ENCODE measurements at regions not wholly inside any gene's neighbourhood (a gene's known extent, or its start where the extent isn't known, plus 50 kb on each side); places are given as distances from the start of the nearest gene placed in this dataset.

- H3K9ac ChIP-seq (ENCODE audit: low read depth, low read length): no peak overlapping the region
- H3K9me3 ChIP-seq (ENCODE audit: control insufficient read depth, insufficient read depth, low read length): no peaks in the 10 kb centered on the region
- no peaks in the 10 kb centered on the region for H3K36me3 ChIP-seq (ENCODE audit: control insufficient read depth, insufficient read depth, low read length)
- no peaks in the 10 kb centered on the region for H3K4me1 ChIP-seq (ENCODE audit: control insufficient read depth, insufficient read depth, low read length)
- no peak overlapping the region for H3K4me3 ChIP-seq (ENCODE audit: low read depth, low read length)
- no peaks in the 10 kb centered on the region for H3K27me3 ChIP-seq (ENCODE audit: control insufficient read depth, insufficient read depth, low read length)
- no peak overlapping the region for H3K27ac ChIP-seq (ENCODE audit: low read depth, low read length)
Observed at GRCh38 chr15:86006546-86006945, 73.1 kb upstream of the AGBL1 start.

DNA sequence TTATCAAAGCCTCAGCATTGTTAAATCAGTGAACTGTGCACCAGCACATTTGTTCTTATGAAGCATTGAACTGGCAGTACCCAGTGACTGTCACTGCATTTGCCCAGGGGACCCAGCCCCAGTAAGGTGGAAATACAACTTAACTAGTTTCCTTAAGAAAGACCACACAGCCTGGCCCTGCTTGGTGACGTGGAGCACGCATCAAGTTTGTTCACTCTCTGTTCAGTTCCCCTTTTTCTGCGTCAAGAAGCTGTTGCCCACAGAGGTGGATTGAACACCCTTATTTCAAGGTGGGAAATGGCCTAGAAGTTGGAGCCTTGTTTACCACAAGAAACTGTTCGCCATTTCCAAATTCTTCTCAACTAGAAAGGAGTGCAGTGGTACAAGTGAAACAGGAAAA lies 69.9 kb upstream of the AGBL1 start:
- Histone ChIP-seq H3K4me1 (ENCODE audit: control insufficient read depth, insufficient read depth, low read length) (no peaks in the 10 kb centered on the region), H3K27ac (ENCODE audit: low read depth, low read length) (no peak overlapping the region), H3K27me3 (ENCODE audit: control insufficient read depth, insufficient read depth, low read length) (no peaks in the 10 kb centered on the region)

DNA sequence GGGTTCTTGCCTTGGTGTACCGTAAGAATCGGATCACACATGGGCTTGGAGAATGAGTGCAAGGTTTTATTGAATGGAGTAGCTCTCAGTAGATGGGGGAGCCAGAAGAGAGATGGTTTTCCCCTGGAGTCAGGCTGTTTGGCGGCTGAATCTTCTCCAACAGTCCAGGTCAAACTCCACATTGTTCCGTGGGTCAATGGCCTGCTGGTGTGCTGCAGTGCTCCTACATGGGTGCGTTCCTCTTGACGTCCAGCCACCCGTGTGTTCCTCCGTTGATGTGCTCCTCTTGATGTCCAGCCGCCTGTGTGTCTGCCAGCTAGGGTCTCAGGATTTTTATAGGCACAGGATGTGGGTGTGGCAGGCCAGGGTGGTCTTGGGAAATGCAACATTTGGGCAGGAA lies 69.3 kb upstream of the AGBL1 start:
- Histone ChIP-seq H3K4me1 (ENCODE audit: control insufficient read depth, insufficient read depth, low read length) (no peaks in the 10 kb centered on the region), H3K36me3 (ENCODE audit: control insufficient read depth, insufficient read depth, low read length) (no peaks in the 10 kb centered on the region), H3K27me3 (ENCODE audit: control insufficient read depth, insufficient read depth, low read length) (no peaks in the 10 kb centered on the region), H3K27ac (ENCODE audit: low read depth, low read length) (no peak overlapping the region), H3K9me3 (ENCODE audit: control insufficient read depth, insufficient read depth, low read length) (no peaks in the 10 kb centered on the region), H3K9ac (ENCODE audit: low read depth, low read length) (no peak overlapping the region), H3K4me3 (ENCODE audit: low read depth, low read length) (no peak overlapping the region)

More for the DNA sequence above, 69.9 kb upstream of the AGBL1 start:
- H3K9me3 ChIP-seq (ENCODE audit: control insufficient read depth, insufficient read depth, low read length): no peaks in the 10 kb centered on the region
- no peak overlapping the region for H3K4me3 ChIP-seq (ENCODE audit: low read depth, low read length)
- no peaks in the 10 kb centered on the region for H3K36me3 ChIP-seq (ENCODE audit: control insufficient read depth, insufficient read depth, low read length)
- H3K9ac ChIP-seq (ENCODE audit: low read depth, low read length): no peak overlapping the region

DNA sequence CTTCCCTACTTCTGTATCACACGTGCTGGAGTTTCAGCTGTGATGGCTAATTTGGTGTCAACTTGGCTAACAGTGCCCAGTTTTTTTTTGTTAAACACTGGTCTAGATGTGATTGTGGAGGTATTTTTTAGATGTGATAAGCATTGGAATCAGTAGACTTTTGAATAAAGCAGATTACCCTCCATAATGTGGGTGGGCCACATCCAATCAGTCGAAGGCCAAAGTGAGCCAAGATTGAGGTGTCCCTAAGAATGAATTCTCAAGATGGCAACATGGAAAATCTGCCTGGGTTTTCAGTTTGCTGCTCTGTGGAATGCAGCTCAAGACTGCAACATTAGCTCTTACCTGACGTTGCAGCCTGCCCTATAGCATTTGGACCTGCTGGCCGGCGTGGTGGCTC lies 68.8 kb upstream of the AGBL1 start:
- no peak overlapping the region for H3K9ac ChIP-seq (ENCODE audit: low read depth, low read length)
- H3K4me1 ChIP-seq (ENCODE audit: control insufficient read depth, insufficient read depth, low read length): no peaks in the 10 kb centered on the region
- no peaks in the 10 kb centered on the region for H3K27me3 ChIP-seq (ENCODE audit: control insufficient read depth, insufficient read depth, low read length)
- H3K9me3 ChIP-seq (ENCODE audit: control insufficient read depth, insufficient read depth, low read length): no peaks in the 10 kb centered on the region
- no peak overlapping the region for H3K4me3 ChIP-seq (ENCODE audit: low read depth, low read length)
- H3K27ac ChIP-seq (ENCODE audit: low read depth, low read length): no peak overlapping the region
- H3K36me3 ChIP-seq (ENCODE audit: control insufficient read depth, insufficient read depth, low read length): no peaks in the 10 kb centered on the region

GRCh38 chr15:86014016-86014415 lies 65.7 kb upstream of the AGBL1 start:
- H3K9me3 ChIP-seq (ENCODE audit: control insufficient read depth, insufficient read depth, low read length): no peaks in the 10 kb centered on the region
- H3K9ac ChIP-seq (ENCODE audit: low read depth, low read length): no peak overlapping the region
- no peaks in the 10 kb centered on the region for H3K27me3 ChIP-seq (ENCODE audit: control insufficient read depth, insufficient read depth, low read length)
- no peak overlapping the region for H3K27ac ChIP-seq (ENCODE audit: low read depth, low read length)
- no peaks in the 10 kb centered on the region for H3K36me3 ChIP-seq (ENCODE audit: control insufficient read depth, insufficient read depth, low read length)
- H3K4me3 ChIP-seq (ENCODE audit: low read depth, low read length): no peak overlapping the region
- H3K4me1 ChIP-seq (ENCODE audit: control insufficient read depth, insufficient read depth, low read length): no peaks in the 10 kb centered on the region

DNA sequence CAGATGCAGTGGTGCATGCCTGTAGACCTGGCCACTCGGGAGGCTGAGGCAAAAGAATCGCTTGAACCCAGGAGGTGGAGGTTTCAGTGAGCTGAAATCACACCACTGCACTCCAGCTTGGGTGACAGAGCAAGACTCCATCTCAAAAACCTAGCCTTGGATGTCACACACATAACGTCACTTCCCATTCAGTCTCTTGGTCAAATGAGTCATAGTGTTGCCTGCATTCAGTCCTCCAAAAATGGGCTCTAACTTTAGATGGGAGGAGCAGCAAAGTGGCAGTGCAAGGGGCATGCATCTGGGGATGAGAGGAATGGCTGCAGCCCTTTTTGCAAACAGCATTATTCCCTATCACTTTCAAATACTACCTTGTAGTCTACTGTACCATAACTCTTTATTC lies 62.9 kb upstream of the AGBL1 start:
- Histone ChIP-seq H3K9ac (ENCODE audit: low read depth, low read length) (no peak overlapping the region), H3K9me3 (ENCODE audit: control insufficient read depth, insufficient read depth, low read length) (no peaks in the 10 kb centered on the region), H3K27ac (ENCODE audit: low read depth, low read length) (no peak overlapping the region), H3K27me3 (ENCODE audit: control insufficient read depth, insufficient read depth, low read length) (no peaks in the 10 kb centered on the region), H3K36me3 (ENCODE audit: control insufficient read depth, insufficient read depth, low read length) (no peaks in the 10 kb centered on the region), H3K4me3 (ENCODE audit: low read depth, low read length) (no peak overlapping the region), H3K4me1 (ENCODE audit: control insufficient read depth, insufficient read depth, low read length) (no peaks in the 10 kb centered on the region)

DNA sequence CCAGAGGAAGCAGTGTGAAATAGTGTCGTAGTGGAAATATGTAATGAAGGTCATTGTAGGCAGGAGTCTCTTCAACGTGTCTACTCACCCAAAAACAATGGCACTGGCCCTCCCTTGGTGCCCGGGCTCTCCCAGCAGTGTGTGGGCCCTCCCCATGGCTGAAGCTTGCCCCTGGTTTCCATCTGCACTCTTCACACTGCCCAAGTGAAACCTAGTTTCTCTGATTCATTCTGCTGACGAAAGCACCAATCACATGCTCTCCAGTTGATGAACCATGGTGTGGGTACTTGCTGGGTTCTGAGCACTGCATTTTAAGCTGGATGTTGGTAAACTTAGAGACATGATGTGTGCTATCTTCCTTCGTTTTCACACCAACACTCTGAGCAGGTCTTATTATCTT lies 61.0 kb upstream of the AGBL1 start:
- Histone ChIP-seq H3K4me1 (ENCODE audit: control insufficient read depth, insufficient read depth, low read length) (no peaks in the 10 kb centered on the region), H3K27me3 (ENCODE audit: control insufficient read depth, insufficient read depth, low read length) (no peaks in the 10 kb centered on the region), H3K36me3 (ENCODE audit: control insufficient read depth, insufficient read depth, low read length) (no peaks in the 10 kb centered on the region), H3K27ac (ENCODE audit: low read depth, low read length) (no peak overlapping the region), H3K9ac (ENCODE audit: low read depth, low read length) (no peak overlapping the region), H3K9me3 (ENCODE audit: control insufficient read depth, insufficient read depth, low read length) (no peaks in the 10 kb centered on the region), H3K4me3 (ENCODE audit: low read depth, low read length) (no peak overlapping the region)

DNA sequence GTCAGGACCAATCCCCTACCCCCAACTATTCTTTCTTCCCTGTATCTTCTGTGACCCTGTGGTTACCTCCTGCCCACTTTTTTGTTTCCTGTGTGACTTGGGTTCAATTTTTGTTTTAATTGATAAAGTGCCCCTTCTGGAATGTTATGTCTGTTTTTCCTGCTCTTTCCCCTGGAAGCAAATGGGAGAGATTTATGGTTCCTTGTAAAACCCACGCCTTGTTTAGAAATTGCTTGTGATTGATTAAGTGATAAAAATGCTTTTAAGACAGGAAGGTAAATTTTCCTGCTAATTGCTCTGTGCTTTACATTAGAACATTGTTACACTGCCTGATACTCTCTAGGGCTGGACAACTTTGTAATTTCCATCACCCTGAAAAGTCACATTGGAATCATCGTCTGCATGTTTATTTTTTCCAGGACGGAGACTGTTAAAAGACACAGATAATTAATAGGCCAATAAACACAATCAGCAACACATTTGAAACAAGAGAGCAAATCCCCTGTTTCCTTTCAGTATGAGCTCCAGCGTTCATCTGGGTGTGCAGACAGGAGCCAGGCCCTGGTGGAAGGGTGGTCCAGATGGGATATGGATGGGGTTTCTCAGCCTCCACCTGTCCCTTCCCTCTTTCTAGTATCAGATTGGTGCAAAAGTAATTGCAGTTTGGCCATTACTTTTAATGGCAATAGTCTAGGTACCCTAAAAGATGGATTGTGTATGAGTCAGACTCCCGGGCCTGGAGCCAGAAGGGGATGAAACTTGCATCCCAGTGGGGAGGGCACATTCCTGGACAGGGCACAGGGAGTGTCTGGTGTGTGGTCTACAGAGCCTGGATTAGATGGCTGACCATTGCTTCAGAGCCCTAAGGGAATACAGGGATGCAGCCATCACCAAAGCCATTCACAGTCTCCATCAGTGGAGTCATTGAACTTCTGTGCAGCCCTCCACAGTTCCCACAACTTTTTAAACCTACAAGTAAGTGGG lies 58.1 kb upstream of the AGBL1 start:
- no peak overlapping the region for H3K9ac ChIP-seq (ENCODE audit: low read depth, low read length)
- no peaks in the 10 kb centered on the region for H3K27me3 ChIP-seq (ENCODE audit: control insufficient read depth, insufficient read depth, low read length)
- no peak overlapping the region for H3K4me3 ChIP-seq (ENCODE audit: low read depth, low read length)
- no peak overlapping the region for H3K27ac ChIP-seq (ENCODE audit: low read depth, low read length)
- no peaks in the 10 kb centered on the region for H3K9me3 ChIP-seq (ENCODE audit: control insufficient read depth, insufficient read depth, low read length)
- no peaks in the 10 kb centered on the region for H3K36me3 ChIP-seq (ENCODE audit: control insufficient read depth, insufficient read depth, low read length)
- H3K4me1 ChIP-seq (ENCODE audit: control insufficient read depth, insufficient read depth, low read length): no peaks in the 10 kb centered on the region

GRCh38 chr15:86028961-86029360 lies 50.7 kb upstream of the AGBL1 start:
- Histone ChIP-seq H3K9me3 (ENCODE audit: control insufficient read depth, insufficient read depth, low read length) (no peaks in the 10 kb centered on the region), H3K36me3 (ENCODE audit: control insufficient read depth, insufficient read depth, low read length) (no peaks in the 10 kb centered on the region), H3K4me3 (ENCODE audit: low read depth, low read length) (no peak overlapping the region), H3K4me1 (ENCODE audit: control insufficient read depth, insufficient read depth, low read length) (no peaks in the 10 kb centered on the region), H3K27me3 (ENCODE audit: control insufficient read depth, insufficient read depth, low read length) (no peaks in the 10 kb centered on the region), H3K9ac (ENCODE audit: low read depth, low read length) (no peak overlapping the region), H3K27ac (ENCODE audit: low read depth, low read length) (no peak overlapping the region)
